Prostate gland (tissue), 2 donors: ENCODE measurements at regions not wholly inside any gene's neighbourhood (a gene's known extent, or its start where the extent isn't known, plus 50 kb on each side); places are given as distances from the start of the nearest gene placed in this dataset.

ENCODE experiments used
- POLR2A ChIP-seq: fragments of 450-650 bp; IDR thresholded peaks from one replicate; pipeline ENCODE4 v1.6.1; 2016; ENCODE audit warnings: antibody characterized with exemption, mild to moderate bottlenecking
- TF ChIP-seq, protein P1 (sequence below), 4 experiments: fragments of 200-600 bp in 2 of 4; fragments of 450-650 bp in 2 of 4; sonication (generic) in 2 of 4; IDR thresholded peaks; 1 replicate in 3 of 4; 2 replicates in 1 of 4; pipeline ENCODE4 v1.5.1; 2016 to 2019; ENCODE audit warnings: antibody characterized with exemption in 4 of 4, mild to moderate bottlenecking in 2 of 4, moderate library complexity in 2 of 4

DNA sequence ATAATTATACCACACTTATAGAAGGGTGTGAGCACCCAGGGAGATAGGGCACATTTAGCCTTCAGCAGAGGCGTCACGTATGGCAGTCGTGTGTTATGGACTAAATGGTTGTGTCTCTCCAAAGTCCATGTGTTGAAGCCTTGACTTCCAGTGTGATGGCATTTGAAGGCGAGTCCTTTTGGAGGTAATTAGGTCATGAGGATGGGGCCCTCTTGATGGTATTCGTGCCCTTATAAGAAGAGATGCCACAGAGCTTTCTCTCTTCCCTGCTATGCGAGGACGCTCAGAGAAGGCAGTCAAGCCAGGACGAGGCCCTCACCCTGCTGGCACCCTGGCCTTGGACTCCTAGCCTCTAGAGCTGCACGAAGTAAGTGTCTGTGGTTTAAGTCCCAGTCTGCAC is 375.0 kb upstream of the C1orf174 start:
- TF ChIP-seq, protein P1, sequence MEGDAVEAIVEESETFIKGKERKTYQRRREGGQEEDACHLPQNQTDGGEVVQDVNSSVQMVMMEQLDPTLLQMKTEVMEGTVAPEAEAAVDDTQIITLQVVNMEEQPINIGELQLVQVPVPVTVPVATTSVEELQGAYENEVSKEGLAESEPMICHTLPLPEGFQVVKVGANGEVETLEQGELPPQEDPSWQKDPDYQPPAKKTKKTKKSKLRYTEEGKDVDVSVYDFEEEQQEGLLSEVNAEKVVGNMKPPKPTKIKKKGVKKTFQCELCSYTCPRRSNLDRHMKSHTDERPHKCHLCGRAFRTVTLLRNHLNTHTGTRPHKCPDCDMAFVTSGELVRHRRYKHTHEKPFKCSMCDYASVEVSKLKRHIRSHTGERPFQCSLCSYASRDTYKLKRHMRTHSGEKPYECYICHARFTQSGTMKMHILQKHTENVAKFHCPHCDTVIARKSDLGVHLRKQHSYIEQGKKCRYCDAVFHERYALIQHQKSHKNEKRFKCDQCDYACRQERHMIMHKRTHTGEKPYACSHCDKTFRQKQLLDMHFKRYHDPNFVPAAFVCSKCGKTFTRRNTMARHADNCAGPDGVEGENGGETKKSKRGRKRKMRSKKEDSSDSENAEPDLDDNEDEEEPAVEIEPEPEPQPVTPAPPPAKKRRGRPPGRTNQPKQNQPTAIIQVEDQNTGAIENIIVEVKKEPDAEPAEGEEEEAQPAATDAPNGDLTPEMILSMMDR (IDR thresholded peaks at IDR 0.05): no peak
- no peak for TF ChIP-seq POLR2A
